GM19455 (cell line): ENCODE measurements at regions not wholly inside any gene's neighbourhood (a gene's known extent, or its start where the extent isn't known, plus 50 kb on each side); places are given as distances from the start of the nearest gene placed in this dataset.

Experiments
- ATAC-seq: cut with Tn5 transposase; IDR thresholded peaks from one replicate; pipeline ENCODE4 v1.9.1; 2021; ENCODE audit not compliant: unreplicated experiment

DNA sequence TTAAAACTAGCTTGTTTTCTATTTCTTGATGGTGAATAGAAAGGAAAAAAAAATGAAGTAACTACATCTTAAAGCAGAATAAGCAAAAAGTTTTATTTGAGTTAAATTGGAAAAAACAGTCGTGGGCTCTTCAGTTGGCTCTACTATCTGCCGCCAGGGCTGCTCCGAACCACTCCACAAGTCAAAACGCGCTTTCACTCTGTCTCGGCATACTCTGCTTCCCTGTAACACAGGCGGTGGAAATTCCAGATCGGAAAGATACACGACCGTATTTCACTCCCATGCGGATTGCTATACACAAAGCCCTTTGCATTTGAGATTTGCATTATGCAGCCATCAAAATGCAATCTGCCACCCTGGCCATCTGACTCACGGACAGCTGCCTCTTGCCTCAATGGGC, 505.6 kb downstream of the IRX1 start:
- ATAC-seq, result no peak

DNA sequence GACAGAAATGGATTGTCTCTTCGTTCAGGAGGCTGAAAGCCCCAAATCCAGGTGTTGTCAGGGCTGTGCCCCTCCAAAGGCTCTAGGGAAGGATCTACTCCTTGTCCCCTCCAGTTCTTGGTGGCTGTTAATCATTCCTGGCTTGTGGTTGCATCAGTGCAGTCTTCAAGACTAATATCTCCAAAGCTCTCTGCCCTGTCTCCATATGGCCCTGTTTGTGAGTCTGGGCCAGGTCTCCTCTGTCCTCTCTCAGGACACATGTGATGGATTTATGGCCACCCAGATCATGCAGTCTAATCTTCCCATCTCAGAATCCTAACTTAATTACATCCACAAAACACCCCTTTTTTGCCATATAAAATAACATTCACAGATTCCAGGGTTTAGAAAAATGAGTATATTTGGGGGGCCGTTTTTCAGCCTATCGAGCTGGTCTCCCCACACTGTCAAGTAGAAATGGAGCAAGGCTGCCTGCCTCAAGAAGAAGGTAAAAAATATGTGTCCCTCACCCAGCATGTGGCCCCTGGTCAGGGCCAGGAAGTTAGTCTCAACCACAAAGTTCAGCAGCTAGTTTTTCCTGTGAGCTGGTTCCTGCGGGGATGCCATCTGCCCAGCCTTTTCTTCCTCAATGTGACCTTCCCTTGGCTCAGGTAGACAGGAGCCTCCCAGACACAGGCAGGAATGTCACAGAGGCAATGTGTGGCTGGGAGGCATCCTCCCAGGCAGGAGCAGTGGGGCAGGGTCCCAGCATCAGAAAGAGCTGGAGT, 509.4 kb downstream of the IRX1 start:
- no peak for ATAC-seq

DNA sequence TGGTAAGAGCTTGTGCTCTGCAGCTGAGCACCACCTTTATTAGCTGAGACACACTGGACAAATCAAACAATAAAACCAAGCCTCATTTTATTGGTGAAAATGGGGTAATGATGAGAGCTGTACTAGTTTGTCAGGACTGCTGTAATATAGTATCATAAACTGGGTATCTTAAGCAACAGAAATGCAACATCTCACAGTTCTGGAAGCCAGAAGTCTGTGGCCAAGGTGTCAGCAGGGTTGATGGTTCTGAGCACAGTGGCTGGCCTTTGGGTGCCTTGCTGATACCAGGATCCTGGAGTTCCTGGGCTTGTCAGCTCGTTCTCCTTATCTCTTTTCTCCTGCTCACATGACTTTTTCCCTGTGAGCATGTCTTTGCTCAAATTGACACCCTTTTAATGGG, 513.1 kb downstream of the IRX1 start:
- ATAC-seq, result no peak

DNA sequence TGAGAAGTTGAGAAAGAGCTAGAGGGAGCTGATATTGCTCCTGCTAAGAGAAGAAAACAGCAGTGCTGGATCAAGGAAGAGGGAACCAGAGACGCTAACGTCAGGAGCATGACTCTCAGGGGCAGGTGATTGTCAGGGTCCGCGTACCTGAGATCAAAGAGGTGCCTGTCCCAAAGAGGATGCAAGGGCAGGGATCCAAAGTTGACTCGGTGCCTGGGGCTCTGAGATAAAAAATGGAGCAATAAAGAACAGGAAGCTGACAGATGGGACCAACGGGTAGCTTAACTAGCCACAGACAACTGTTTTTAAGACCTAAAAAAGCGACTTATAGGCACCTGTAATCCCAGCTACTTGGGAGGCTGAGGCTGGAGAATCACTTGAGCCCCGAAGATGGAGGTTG, 517.8 kb downstream of the IRX1 start:
- no peak for ATAC-seq

DNA sequence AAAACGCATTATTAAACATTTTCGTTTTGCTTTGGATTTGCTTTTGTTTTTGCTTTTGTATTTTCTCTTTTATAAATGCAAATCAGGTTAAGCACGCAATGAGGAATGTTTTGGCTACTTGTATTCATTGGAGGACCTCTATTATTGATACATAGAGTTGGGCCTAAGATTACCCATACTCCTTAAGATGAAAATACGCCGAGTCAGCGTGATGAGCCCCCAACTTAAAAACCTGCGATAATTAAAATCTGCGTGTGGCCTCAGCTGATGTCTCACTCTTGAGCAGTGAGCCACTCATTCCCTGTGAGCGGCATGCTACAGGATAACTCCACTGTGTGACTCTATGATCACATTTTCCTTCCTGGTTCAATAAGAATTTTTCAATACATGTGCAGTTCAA, 518.3 kb downstream of the IRX1 start:
- ATAC-seq, result no peak

DNA sequence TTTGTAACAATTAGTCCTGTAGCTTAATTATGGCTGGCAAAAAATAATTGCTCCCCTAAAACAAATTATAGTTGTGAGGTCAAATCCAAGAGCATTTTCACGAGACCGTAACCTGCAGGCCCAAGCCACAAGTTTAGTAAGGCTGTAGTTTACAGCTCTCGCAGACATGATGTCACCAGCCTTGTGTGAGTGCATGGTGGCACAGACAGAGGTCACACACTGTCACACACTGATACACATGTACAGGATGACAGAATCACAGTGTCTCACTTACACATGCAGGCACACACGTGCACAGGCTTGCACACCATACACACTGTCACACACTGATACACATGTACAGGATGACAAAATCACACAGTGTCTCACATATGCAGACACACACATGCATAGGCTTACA, 518.8 kb downstream of the IRX1 start:
- ATAC-seq, result no peak

DNA sequence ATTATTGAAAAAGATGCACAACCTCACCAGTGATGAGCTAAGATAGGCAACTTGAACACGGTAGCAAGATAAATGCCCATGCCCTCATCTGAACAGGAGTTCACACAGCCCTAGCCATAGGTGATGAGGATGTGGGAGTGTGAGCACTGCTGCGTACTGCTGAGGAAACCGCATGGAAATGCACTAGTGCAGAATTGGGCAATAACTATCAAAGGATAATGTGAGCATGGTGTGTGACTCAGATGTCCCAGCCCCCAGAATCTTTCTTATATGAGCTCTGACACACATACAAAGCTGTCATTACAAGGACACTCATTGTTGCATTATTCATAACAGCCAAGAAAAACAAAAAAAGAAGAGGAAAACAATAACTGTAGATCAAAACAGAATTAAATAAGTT, 521.2 kb downstream of the IRX1 start:
- ATAC-seq, result no peak

DNA sequence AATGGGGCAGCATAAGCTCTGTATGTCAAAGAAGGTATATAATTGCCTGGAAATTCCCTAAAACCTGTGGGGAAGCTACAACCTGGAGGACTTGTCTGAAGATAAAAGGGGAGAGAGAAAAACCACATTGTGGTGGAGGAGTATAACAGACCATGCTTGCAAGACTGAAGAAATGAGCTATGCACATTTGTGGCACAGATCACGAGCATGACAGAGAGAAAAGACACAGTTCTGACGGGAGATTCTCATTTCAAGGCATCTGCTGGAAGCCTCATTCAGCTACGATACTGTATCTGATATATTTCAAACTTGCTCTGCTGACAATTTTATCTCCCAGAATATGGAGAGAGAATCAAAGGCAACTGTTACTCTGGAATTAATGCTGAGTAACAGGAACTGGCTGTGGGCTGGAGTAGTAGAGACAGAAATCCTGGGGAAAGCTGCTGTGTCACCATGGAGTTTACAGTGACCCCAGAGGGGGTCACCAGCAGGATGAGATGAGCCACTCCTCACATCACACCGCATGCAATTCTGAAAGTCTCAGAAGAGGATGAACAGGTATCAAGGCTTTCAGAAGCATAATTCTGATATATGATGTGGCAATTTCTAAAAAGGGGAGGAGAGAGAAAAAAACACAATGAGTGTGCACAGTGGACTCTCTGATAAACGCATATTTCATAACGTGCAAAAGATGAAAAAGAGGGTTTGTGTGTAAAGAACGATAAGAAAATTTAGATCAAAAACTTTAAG, 528.8 kb downstream of the IRX1 start:
- no peak for ATAC-seq

DNA sequence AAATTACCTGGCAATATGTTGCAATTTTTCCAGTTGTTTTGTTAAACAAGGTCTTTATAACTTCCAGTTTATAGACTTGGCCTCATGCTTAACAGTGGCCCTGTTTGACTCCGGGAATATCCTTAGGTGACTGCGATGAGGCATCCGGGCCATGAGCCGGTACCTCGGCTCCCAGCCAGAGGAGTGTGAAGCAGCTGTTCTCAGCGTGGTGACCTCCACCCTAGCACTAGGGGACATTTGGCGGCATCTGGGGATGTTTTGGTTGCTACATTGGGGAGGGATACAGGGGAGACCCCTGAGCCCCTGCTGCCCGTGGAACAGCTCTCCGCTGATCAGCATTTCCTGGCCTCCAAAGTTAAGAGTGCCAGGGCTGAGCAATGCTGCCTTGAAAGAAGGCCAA, 533.4 kb downstream of the IRX1 start:
- no peak for ATAC-seq

DNA sequence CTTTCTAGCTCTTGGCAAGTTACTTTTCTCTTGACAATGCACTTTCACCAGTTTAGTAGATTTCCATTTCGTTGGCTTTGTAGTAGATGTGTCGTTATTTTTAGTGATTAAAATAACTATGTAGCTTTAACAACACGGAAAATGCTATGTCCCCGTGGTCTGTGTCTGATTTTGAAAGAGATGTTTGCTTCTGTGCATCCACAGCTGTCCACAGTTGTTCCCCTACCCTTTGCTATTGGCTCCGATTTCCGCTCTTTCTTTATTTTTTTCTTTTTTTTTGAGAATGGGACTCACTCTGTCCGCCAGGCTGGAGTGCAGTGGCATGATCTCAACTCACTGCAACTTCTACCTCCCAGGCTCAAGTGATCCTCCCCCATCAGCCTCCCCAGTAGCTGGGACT, 533.9 kb downstream of the IRX1 start:
- ATAC-seq, result no peak

DNA sequence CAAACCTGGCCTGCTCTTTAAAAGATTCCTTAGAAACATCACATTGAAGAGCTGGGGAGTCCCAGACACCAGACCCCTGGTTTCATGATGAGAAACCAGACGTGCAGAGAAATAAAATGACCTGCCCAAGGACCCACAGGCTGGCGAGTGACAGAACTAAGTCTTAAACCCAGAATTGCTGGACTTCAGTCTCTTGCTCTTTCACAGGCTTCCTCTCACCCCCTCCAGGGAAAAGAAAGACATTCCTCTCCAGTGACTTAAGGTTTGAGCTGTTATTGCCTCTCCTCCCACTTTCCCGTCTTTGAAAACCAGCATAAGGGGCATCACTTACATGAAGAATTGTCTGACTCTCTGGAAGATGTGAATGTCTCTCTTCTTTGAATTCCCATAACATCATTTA, 535.2 kb downstream of the IRX1 start:
- no peak for ATAC-seq

DNA sequence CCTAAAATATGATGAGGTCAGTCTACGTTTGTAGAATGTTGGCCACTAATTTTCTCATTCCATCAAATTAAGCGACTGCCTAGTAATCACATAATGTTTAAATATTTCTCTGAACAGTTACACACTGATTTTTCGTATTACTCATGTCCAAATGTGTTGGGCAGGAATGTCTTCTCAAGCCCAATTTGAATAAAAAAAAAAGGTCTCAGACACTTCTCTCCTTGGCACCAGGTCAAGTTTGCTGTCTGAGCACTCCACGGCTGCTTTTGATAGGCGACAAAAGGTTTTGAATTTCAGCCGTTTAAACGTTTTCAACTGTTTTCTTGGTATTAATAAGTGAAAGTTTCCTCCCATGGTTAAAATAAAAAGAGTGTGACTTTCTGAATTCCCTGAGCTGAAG, 542.1 kb downstream of the IRX1 start:
- no peak for ATAC-seq

DNA sequence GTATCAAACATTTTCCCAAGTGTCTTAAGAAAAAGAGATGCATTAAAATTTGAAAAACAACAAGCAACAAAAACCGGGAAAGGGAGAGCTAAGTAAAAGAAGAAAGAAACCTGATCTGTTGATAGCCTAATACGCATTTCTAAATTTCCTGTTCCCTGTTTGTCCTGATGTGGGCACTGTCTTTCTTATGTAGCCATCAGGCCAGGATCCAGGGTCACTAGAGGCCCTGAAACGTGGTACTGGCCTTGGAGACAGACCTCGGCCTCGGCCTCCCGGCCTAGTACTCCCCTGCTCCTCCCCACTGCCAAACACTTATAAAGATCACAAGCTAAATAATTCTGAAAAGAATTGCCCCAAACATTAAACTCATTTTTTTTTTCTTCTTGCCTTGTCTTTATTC, 547.2 kb downstream of the IRX1 start:
- ATAC-seq, result no peak

DNA sequence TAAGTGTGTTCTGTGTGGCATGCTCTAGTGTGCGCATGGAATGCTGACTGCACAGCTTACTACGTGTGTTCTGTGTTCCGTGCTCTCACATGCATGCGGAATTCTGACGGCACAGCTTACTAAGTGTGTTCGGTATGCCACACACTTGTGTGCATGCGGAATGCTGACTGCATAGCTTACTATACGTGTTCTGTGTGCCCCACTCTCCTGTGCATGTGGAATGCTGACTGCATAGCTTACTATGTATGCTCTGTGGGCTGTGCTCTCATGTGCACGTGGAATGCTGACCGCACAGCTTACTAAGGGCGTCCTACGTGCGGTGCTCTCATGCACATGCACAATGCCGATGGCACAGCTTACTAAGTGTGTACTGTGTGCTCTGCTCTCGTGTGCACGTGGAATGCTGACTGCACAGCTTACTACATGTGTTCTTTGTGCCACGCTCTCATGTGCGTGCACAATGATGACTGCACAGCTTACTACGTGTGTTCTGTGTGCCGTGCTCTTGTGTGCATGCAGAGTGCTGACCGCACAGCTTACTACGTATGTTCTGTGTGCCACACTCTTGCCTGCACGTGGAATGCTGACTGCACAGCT, 548.9 kb downstream of the IRX1 start:
- ATAC-seq, result no peak

DNA sequence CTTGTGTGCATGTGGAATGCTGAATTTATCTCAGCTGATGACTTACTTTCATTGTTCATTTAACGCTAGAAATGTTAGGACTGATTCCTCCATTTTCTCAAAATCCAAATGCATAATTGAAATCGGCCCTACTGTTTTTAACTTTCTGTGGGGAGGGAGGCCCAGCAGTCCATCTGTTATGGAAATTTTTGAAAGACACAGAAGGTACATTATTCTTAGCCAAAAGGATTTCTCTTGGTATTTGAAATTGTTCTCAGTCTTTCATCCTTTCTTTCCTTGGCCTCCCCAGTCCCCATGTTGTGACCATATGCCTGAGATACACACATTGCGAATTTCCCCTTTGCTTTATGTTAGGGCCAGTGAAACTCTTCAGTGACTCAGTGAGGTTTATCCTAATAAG, 549.9 kb downstream of the IRX1 start:
- no peak for ATAC-seq

DNA sequence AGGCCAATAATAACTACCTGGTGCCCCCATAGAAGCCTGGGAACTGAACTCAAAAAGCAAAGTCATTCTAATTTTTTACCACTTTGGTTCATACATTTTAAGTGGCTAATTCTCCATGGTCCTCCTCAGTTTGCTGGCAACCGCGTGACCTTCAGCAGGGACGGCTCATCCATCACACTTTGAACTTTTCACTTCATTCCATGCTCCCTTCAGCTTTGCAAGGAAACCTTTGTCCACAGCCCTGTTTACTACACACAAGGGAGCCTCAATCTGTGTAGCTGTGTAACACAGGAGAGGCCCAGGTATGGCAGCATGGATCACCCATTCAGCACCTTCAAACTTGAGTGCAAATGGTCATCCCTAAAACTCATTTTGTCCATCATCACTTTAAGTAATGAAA, 552.4 kb downstream of the IRX1 start:
- ATAC-seq, result no peak

DNA sequence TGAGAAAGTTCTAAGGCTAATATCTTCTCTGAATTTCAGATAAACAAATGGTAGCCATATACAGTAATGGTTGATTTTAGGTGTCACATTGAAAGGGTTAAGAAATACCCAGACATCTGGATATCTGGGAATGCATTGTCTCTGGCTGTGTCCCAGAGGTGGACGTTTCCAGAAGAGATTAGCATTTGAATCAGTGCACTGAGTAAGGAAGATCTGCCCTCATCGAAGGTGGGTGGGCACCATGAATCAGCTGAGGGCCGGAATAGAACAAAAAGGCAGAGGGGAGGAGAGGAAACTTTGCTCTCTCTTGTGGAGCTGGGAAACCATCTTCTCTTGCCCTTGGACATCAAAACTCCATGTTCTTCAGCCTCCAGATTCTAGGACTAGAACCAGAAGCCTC, 554.4 kb downstream of the IRX1 start:
- no peak for ATAC-seq

DNA sequence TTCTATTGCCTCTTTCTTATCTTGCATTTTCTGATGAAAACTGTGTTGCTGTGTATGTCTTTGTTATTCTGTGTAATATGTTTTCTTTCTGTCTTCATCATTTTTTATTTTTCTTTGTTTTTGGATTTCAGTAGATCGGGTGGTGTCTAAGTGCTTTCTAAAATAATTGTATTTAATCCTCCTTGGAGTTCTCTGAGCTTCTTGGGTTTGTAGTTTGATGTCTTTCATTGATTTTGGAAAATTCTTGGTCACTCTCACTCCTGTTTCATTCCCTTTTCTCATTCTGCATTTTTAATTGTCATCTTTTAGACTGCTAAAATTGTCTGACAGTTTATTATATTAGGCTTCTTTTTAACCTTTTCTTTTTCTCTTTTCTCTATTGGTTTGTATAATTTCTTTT, 560.5 kb downstream of the IRX1 start:
- no peak for ATAC-seq

DNA sequence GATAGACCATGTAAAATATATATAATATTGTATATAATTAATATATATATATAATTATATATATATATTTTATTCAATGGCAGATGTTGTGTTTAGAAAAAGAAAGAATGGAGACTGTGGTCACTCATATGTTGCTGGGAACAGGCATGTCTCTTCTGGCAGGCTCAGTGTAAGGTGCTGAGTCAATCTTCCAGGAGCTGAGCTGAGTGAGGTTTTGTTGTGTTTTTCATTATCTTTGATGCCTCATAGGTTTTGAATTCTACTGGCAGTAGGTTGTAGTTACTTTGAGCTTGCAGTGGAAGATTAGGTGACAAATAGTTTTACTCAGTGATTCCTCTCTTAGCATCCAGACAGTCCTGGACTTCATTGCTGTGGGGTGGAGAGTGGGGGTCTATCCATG, 561.3 kb downstream of the IRX1 start:
- ATAC-seq, result no peak

DNA sequence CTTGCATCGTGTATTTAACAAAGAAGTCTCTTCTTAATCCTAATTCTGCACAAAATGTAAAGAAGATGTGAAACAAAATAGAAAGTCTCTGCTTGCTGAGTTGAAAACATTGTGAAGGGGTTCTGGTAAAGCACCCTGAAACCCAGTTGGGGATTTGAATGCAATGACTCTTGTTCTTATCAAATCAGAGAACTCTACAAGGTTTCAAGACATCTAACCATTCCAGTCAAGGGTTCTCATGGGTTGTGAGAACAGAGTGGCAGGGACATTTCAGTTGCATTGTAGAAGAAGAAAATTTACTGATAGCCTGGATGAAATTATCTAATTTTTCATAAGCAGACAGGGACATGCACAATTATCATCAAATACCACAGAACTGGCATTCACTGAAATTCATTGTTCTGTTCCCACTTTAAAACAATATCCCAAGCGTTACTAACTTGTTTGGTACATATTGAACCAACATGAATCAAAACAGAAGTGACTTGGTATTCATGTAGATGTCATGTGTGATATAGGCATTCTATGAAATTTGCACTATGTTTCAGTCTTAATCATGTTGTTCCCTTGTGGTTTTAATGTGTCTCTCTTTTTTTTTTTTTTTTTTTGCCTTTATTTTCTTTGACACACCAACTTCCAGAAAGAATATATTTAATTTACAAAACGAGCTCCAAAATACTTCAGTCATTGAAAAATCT, 563.3 kb downstream of the IRX1 start:
- ATAC-seq, result no peak

DNA sequence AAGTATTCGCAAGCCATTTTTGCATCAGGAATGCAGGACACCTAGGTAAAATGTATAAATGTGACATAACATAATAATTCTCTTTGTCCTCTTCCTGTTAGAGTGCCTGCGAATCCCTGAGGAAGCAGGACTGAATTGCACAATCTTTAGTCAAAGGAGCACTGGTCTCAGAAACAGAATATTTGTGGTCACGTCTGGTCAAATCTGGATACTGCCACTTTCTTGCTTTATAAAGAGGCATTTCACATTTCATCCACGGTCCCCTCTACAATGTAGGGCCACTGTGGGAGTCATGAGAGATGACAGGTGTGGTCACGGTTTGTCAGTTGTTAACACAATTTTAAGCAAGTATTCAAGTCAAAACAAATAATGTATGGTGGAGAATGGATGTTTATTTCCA, 564.0 kb downstream of the IRX1 start:
- ATAC-seq, result no peak

DNA sequence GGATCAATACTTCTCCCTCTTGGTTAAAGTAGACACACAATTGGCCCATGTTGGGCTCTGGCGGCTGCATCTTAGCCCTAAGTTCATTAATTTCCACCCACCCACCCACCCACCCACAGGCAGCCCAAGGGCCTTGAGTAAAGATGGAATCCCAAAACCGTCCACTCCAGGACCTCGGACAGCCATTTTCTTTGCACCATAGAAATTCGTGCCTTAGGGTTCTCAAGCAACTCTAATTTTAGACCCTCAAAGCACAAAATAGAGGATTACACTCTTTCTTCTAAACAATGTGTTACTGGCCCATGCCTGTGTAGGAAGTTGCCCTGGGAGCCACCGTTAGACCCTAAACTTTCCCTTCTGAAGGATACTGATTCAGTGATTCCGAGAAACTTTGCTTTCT, 568.5 kb downstream of the IRX1 start:
- ATAC-seq, result no peak
